ENCODE measurements at regions not wholly inside any gene's neighbourhood (a gene's known extent, or its start where the extent isn't known, plus 50 kb on each side); places are given as distances from the start of the nearest gene placed in this dataset.

DNA sequence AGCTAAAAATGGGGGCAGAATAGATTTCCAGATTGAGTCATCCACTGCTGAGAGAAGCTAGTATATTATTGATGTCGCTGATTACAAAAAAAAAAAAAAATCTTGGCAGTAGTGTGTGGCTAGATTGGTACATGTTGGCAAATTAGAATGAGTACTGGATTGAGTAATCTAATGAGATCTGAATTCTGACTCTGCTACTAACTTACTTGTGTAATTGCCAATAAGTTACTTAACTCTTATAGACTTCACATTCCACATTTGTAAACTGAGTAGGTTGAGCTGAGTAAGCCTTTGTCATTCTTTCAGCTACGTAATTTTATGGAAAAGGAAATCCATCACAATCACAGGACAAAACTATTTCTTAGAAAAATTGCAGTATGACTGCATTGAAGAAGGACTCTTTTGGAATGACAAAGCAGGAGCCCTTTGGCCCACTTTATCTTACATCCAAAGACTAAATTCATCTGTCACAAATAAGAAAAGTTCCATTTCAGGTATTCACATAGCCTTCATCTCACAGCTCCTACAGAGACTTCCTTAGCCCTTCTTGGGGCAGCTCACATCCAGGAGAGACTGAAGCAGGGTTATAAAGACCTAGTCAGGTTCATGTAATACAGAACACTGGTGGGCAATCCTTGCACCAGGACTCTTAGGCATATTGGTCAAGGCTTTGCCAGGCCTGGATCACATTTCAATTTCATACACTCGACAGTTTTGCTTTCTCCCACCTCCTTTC is 197.3 kb upstream of the CPNE8 start:
- no peak for ATAC-seq (ENCODE audit: low read depth in 2 of 2)
- H3K9me3 Mint-ChIP-seq, result peaks cover 0 to 3% (median 0%) of the 10 kb centered on the region in 7 donors
- DNase-seq, result no peak
- H3K4me3 ChIP-seq (ENCODE audit: low read depth, low read length), result no peak overlapping the region
- H3K27me3 Mint-ChIP-seq, result peaks cover 7% of the 10 kb centered on the region
- no peak overlapping the region for H3K27ac ChIP-seq (ENCODE audit: insufficient read depth, low read length, poor library complexity, severe bottlenecking)
- H3K4me3 Mint-ChIP-seq, result no peak overlapping the region
- H3K36me3 ChIP-seq (ENCODE audit: control insufficient read depth, insufficient read depth, low read length), result no peaks in the 10 kb centered on the region
- H3K9me3 ChIP-seq (ENCODE audit: control insufficient read depth in 2 of 2, low read length in 2 of 2), result no peaks in the 10 kb centered on the region
- no peaks in the 10 kb centered on the region for H3K4me1 ChIP-seq (ENCODE audit: control insufficient read depth, insufficient read depth, low read length, poor library complexity, severe bottlenecking)
- no peaks in the 10 kb centered on the region for H3K36me3 Mint-ChIP-seq
- no peaks in the 10 kb centered on the region for H3K27me3 ChIP-seq (ENCODE audit: control insufficient read depth, insufficient read depth, low read length)
- H3K27ac Mint-ChIP-seq, result no peak overlapping the region
- peaks cover 0 to 4% (median 0%) of the 10 kb centered on the region in 4 donors for H3K4me1 Mint-ChIP-seq

DNA sequence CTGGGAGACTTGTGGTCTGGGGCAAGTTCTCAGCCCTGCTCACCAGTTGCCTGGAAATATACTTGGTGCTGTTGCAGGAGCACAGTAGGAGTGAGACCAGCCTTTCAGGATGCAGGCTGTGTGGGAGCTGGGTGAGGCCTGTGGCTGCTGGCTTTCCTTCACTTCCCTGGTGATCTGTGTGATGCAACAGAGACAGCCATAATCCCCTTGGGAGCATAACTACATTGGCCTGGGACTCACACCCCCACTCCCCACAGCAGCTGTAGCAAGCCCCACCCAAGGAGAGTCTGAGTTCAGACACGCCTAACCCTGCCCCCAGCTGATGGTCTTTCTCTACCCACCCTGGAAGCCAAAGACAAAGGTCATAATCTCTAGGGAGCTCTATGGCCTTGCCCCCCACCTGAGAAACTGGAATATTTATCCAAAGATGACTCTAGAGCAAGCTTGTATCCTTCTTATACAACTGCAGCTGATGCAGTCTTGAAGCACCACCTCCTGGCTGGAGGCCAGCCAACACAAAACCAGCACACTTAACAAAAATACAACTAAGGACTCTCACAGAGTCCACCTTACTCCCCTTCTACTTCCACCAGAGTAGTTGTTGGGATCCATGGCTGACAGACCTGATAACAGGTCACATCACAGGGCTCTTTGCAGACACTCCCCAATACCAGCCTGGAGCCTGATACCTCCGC is 190.4 kb upstream of the CPNE8 start:
- Mint-ChIP-seq H3K9me3 (peaks cover 0 to 7% (median 0%) of the 10 kb centered on the region in 7 donors), H3K27ac (no peak overlapping the region), H3K36me3 (no peaks in the 10 kb centered on the region), H3K27me3 (no peaks in the 10 kb centered on the region), H3K4me3 (no peak overlapping the region), H3K4me1 (no peaks in the 10 kb centered on the region)
- no peaks in the 10 kb centered on the region for H3K27me3 ChIP-seq (ENCODE audit: control insufficient read depth, insufficient read depth, low read length)
- no peak overlapping the region for H3K4me3 ChIP-seq (ENCODE audit: low read depth, low read length)
- DNase-seq (no peak), ATAC-seq (ENCODE audit: low read depth in 2 of 2) (no peak)
- no peaks in the 10 kb centered on the region for H3K9me3 ChIP-seq (ENCODE audit: control insufficient read depth in 2 of 2, low read length in 2 of 2)
- H3K27ac ChIP-seq (ENCODE audit: insufficient read depth, low read length, poor library complexity, severe bottlenecking), result no peak overlapping the region
- no peaks in the 10 kb centered on the region for H3K36me3 ChIP-seq (ENCODE audit: control insufficient read depth, insufficient read depth, low read length)
- H3K4me1 ChIP-seq (ENCODE audit: control insufficient read depth, insufficient read depth, low read length, poor library complexity, severe bottlenecking), result no peaks in the 10 kb centered on the region

DNA sequence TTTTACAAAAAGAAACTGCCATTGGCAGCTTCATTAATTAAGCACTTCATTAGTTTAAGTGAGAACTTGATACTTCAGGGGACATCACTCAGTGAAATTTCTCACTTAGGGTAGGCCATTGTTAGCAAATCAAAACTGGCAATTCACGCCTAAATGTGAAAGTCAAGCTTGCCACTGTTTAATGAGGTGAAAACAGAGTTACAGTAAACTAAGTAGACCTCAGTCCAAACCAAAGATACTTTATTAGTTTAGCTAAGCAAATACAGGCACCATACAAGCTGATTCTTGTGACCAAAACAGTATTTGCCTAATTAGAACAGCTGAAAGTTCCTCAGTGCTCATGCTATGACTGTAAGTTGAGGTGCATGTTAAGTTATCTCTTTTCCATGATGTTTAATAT is 176.5 kb upstream of the CPNE8 start:
- no peak overlapping the region for H3K27ac ChIP-seq (ENCODE audit: insufficient read depth, low read length, poor library complexity, severe bottlenecking)
- no peaks in the 10 kb centered on the region for H3K36me3 Mint-ChIP-seq
- H3K4me3 ChIP-seq (ENCODE audit: low read depth, low read length), result no peak overlapping the region
- ATAC-seq (ENCODE audit: low read depth in 2 of 2), result no peak
- no peak overlapping the region for H3K27ac Mint-ChIP-seq
- H3K36me3 ChIP-seq (ENCODE audit: control insufficient read depth, insufficient read depth, low read length), result no peaks in the 10 kb centered on the region
- H3K4me3 Mint-ChIP-seq, result no peak overlapping the region
- no peaks in the 10 kb centered on the region for H3K4me1 Mint-ChIP-seq
- peaks cover 0 to 3% (median 0%) of the 10 kb centered on the region in 7 donors for H3K9me3 Mint-ChIP-seq
- no peaks in the 10 kb centered on the region for H3K4me1 ChIP-seq (ENCODE audit: control insufficient read depth, insufficient read depth, low read length, poor library complexity, severe bottlenecking)
- H3K27me3 ChIP-seq (ENCODE audit: control insufficient read depth, insufficient read depth, low read length), result no peaks in the 10 kb centered on the region
- no peaks in the 10 kb centered on the region for H3K27me3 Mint-ChIP-seq
- no peaks in the 10 kb centered on the region for H3K9me3 ChIP-seq (ENCODE audit: control insufficient read depth in 2 of 2, low read length in 2 of 2)
- DNase-seq, result no peak

DNA sequence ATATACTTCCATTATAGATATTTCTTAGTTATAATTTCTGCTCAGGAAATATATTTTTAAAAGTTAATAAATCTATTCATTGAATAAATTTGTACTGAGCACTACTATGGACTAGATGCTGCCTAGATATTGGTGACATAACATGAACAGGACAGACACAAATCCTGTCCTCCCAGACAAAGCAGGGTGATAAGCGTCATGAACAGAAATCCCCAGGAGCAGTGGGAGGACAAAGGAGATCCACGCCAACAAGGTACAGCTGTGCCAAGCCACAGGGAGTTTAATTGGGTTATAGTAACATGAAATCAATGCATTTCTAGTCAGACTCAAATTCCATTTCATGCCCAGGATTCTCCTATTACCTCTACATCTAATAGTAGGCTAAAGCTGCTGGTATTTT is 171.8 kb upstream of the CPNE8 start:
- Histone ChIP-seq H3K36me3 (ENCODE audit: control insufficient read depth, insufficient read depth, low read length) (no peaks in the 10 kb centered on the region), H3K9me3 (ENCODE audit: control insufficient read depth in 2 of 2, low read length in 2 of 2) (no peaks in the 10 kb centered on the region), H3K27ac (ENCODE audit: insufficient read depth, low read length, poor library complexity, severe bottlenecking) (no peak overlapping the region), H3K4me3 (ENCODE audit: low read depth, low read length) (no peak overlapping the region), H3K27me3 (ENCODE audit: control insufficient read depth, insufficient read depth, low read length) (peaks cover 3% of the 10 kb centered on the region), H3K4me1 (ENCODE audit: control insufficient read depth, insufficient read depth, low read length, poor library complexity, severe bottlenecking) (no peaks in the 10 kb centered on the region)
- no peak for ATAC-seq (ENCODE audit: low read depth in 2 of 2)
- H3K27ac Mint-ChIP-seq, result no peak overlapping the region
- H3K4me3 Mint-ChIP-seq, result no peak overlapping the region
- DNase-seq, result no peak
- H3K4me1 Mint-ChIP-seq, result no peaks in the 10 kb centered on the region
- no peaks in the 10 kb centered on the region for H3K9me3 Mint-ChIP-seq
- H3K36me3 Mint-ChIP-seq, result no peaks in the 10 kb centered on the region
- H3K27me3 Mint-ChIP-seq, result no peaks in the 10 kb centered on the region

DNA sequence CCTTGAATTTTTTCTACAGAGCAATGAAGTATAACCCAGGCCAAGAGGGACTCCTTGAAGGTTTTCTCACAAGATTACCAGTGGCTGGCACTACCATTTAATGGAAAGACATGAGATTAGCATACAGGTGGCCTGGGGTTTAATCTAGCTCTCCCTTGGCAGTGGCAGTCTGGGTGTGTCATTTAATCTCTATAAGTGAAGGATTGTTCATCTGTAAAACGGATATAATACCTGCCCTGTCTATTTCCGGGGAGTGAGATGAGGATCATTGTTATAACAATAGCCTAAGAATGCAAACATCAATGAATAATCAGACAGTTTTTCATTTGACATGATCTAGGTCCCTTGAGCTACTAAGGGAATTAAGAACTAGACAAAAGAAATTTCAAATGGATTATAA is 168.7 kb upstream of the CPNE8 start:
- Histone ChIP-seq H3K36me3 (ENCODE audit: control insufficient read depth, insufficient read depth, low read length) (no peaks in the 10 kb centered on the region), H3K27me3 (ENCODE audit: control insufficient read depth, insufficient read depth, low read length) (peaks cover 3% of the 10 kb centered on the region), H3K27ac (ENCODE audit: insufficient read depth, low read length, poor library complexity, severe bottlenecking) (no peak overlapping the region), H3K9me3 (ENCODE audit: control insufficient read depth in 2 of 2, low read length in 2 of 2) (no peaks in the 10 kb centered on the region), H3K4me1 (ENCODE audit: control insufficient read depth, insufficient read depth, low read length, poor library complexity, severe bottlenecking) (no peaks in the 10 kb centered on the region), H3K4me3 (ENCODE audit: low read depth, low read length) (no peak overlapping the region)
- no peaks in the 10 kb centered on the region for H3K36me3 Mint-ChIP-seq
- no peaks in the 10 kb centered on the region for H3K4me1 Mint-ChIP-seq
- ATAC-seq (ENCODE audit: low read depth in 2 of 2) (no peak), DNase-seq (no peak)
- no peak overlapping the region for H3K27ac Mint-ChIP-seq
- H3K27me3 Mint-ChIP-seq, result no peaks in the 10 kb centered on the region
- peaks cover 0 to 4% (median 0%) of the 10 kb centered on the region in 7 donors for H3K9me3 Mint-ChIP-seq
- no peak overlapping the region for H3K4me3 Mint-ChIP-seq

DNA sequence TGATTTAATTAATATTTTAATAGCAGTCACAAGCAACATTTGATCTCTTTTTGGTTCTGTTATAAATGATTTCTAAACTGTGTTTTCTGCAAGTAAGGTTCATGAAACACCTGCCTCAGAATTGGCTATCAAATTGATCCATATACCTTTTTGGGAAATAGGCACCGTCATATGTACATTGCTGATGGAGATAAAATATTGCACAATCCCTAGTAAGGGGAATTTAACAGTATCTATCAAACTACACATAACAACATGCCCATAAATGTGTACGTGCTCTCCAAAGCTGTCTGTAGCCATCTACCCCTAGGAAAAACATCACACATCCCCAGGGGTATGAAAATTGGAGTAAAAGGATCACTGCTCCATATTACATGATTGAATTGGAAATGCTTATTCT is 167.3 kb upstream of the CPNE8 start:
- H3K36me3 Mint-ChIP-seq, result no peaks in the 10 kb centered on the region
- H3K4me1 Mint-ChIP-seq, result no peaks in the 10 kb centered on the region
- no peak overlapping the region for H3K4me3 Mint-ChIP-seq
- DNase-seq, result no peak
- H3K9me3 Mint-ChIP-seq, result peaks cover 0 to 4% (median 0%) of the 10 kb centered on the region in 7 donors
- peaks cover 3% of the 10 kb centered on the region for H3K27me3 ChIP-seq (ENCODE audit: control insufficient read depth, insufficient read depth, low read length)
- no peaks in the 10 kb centered on the region for H3K36me3 ChIP-seq (ENCODE audit: control insufficient read depth, insufficient read depth, low read length)
- H3K9me3 ChIP-seq (ENCODE audit: control insufficient read depth in 2 of 2, low read length in 2 of 2), result no peaks in the 10 kb centered on the region
- no peak overlapping the region for H3K27ac Mint-ChIP-seq
- no peak for ATAC-seq (ENCODE audit: low read depth in 2 of 2)
- H3K27me3 Mint-ChIP-seq, result no peaks in the 10 kb centered on the region
- H3K27ac ChIP-seq (ENCODE audit: insufficient read depth, low read length, poor library complexity, severe bottlenecking), result no peak overlapping the region
- H3K4me1 ChIP-seq (ENCODE audit: control insufficient read depth, insufficient read depth, low read length, poor library complexity, severe bottlenecking), result no peaks in the 10 kb centered on the region
- H3K4me3 ChIP-seq (ENCODE audit: low read depth, low read length), result no peak overlapping the region

DNA sequence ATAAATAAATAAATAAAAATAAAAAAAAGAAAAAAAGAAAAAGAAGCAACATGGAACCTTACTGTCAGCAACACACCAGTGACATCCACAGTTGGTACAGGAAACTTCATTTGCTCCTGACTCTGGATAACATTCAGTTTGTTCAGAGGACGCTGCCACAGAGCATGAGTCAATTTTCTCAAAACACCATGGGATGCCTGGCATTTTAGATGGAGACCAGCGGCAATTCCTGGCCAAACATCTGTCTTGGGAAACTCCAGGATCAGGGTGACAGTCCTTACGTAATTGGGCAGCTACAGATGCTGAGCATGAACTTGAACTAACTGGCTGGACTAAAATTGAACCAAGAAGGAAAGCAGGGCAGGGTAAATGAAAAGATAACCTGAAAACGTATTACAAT is 166.2 kb upstream of the CPNE8 start:
- no peaks in the 10 kb centered on the region for H3K36me3 ChIP-seq (ENCODE audit: control insufficient read depth, insufficient read depth, low read length)
- no peak overlapping the region for H3K4me3 ChIP-seq (ENCODE audit: low read depth, low read length)
- Mint-ChIP-seq H3K36me3 (no peaks in the 10 kb centered on the region), H3K27me3 (no peaks in the 10 kb centered on the region), H3K4me1 (no peaks in the 10 kb centered on the region), H3K27ac (no peak overlapping the region), H3K4me3 (no peak overlapping the region), H3K9me3 (peaks cover 0 to 4% (median 0%) of the 10 kb centered on the region in 7 donors)
- DNase-seq (no peak), ATAC-seq (ENCODE audit: low read depth in 2 of 2) (no peak)
- no peaks in the 10 kb centered on the region for H3K4me1 ChIP-seq (ENCODE audit: control insufficient read depth, insufficient read depth, low read length, poor library complexity, severe bottlenecking)
- H3K27me3 ChIP-seq (ENCODE audit: control insufficient read depth, insufficient read depth, low read length), result peaks cover under 1% of the 10 kb centered on the region
- H3K9me3 ChIP-seq (ENCODE audit: control insufficient read depth in 2 of 2, low read length in 2 of 2), result no peaks in the 10 kb centered on the region
- H3K27ac ChIP-seq (ENCODE audit: insufficient read depth, low read length, poor library complexity, severe bottlenecking), result no peak overlapping the region

DNA sequence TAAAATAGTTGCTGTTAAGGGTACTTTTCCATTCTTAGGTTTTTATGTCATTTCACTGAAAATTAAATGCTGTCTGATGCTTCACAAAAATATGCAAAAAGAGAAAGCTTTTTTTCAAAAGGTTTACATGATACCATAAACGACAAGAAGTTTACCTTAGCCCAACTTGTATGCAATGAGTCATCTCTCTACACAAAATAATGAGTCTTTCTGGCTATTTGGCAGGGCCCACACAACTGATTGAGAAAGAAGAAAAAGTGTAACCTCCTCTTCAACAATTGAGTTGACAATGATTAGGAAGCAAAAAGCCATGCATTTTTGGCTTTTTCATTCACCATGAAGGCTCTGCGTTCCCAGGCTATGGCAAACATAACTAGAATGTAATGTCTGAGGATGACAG is 165.4 kb upstream of the CPNE8 start:
- H3K4me3 Mint-ChIP-seq, result no peak overlapping the region
- Histone ChIP-seq H3K27me3 (ENCODE audit: control insufficient read depth, insufficient read depth, low read length) (no peaks in the 10 kb centered on the region), H3K36me3 (ENCODE audit: control insufficient read depth, insufficient read depth, low read length) (no peaks in the 10 kb centered on the region), H3K9me3 (ENCODE audit: control insufficient read depth in 2 of 2, low read length in 2 of 2) (no peaks in the 10 kb centered on the region), H3K4me3 (ENCODE audit: low read depth, low read length) (no peak overlapping the region), H3K27ac (ENCODE audit: insufficient read depth, low read length, poor library complexity, severe bottlenecking) (no peak overlapping the region), H3K4me1 (ENCODE audit: control insufficient read depth, insufficient read depth, low read length, poor library complexity, severe bottlenecking) (no peaks in the 10 kb centered on the region)
- no peaks in the 10 kb centered on the region for H3K36me3 Mint-ChIP-seq
- H3K4me1 Mint-ChIP-seq, result no peaks in the 10 kb centered on the region
- DNase-seq, result no peak
- no peak overlapping the region for H3K27ac Mint-ChIP-seq
- peaks cover 0 to 4% (median 0%) of the 10 kb centered on the region in 7 donors for H3K9me3 Mint-ChIP-seq
- H3K27me3 Mint-ChIP-seq, result no peaks in the 10 kb centered on the region
- ATAC-seq (ENCODE audit: low read depth in 2 of 2), result no peak

Measured in CD4-positive, CD25-positive, alpha-beta regulatory T cell (primary cell).